ENCODE measurements at regions not wholly inside any gene's neighbourhood (a gene's known extent, or its start where the extent isn't known, plus 50 kb on each side); places are given as distances from the start of the nearest gene placed in this dataset.

GRCh38 chr2:67219651-67220050, 177.5 kb upstream of the ETAA1 start:
- no peak for TF ChIP-seq REST (IDR thresholded peaks at IDR 0.05; ENCODE audit: low read depth, low read length)
- no peak for TF ChIP-seq POLR2A (IDR thresholded peaks at IDR 0.05; ENCODE audit: low read depth, low read length)
- no peak for TF ChIP-seq HCFC1 (IDR thresholded peaks at IDR 0.05; ENCODE audit: low read length)
- no peak for TF ChIP-seq CTCF (IDR thresholded peaks at IDR 0.05 in 2 of 3, conservative IDR thresholded peaks at IDR 0.05 in 1 of 3; ENCODE audit: control insufficient read depth in 2 of 3, extremely low read depth in 1 of 3, insufficient read depth in 1 of 3, low read depth in 3 of 3, low read length in 3 of 3)

Measured in GM12878 (cell line).